ENCODE measurements at regions not wholly inside any gene's neighbourhood (a gene's known extent, or its start where the extent isn't known, plus 50 kb on each side); places are given as distances from the start of the nearest gene placed in this dataset.

DNA sequence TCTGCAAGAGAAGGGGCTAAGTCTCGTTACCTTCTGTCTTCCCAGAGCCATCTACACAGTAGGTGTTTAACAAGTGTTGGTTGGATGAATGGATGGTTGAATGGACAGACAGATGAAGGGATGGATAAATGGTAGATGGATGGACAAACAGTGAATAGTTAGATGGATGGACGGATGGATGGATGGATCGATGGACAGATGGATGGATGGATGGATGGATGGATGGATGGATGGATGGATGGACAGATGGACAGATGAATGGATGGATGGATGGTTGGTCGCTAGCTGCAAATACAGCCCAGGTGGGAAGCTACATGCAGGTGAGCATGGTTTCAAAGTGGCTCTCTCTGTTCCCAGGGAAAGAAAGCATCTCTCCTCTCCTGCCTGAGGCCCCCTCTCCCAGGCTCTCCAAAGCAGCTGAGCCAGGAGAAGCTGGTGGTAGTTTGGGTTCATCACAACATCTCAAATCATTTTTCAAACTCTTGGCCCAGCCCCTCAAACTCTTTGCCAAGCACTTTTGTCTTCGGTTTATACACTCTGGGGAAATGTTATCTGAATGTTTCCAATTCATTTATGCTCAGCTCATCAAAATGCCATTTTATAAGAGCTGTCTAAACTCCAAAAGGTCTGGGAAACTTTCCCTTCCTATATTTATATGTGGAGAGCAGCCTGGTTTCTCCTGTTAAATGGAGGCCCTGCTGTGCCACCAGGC lies 192.7 kb downstream of the ANAPC1 start:
- POLR2A ChIA-PET, result interaction anchor here (1.1 kb wide), 1 partner anchor 23 kb away, joined by 3 read pairs; no protein-coding TSS in a partner anchor
- no peak overlapping the region for H3K9ac ChIP-seq (ENCODE audit: low read length)
- H3K9me3 ChIP-seq (ENCODE audit: control insufficient read depth in 1 of 2, insufficient read depth in 1 of 2, low read depth in 1 of 2, low read length in 2 of 2), result no peaks in the 10 kb centered on the region
- no peaks in the 10 kb centered on the region for H3K9me2 ChIP-seq (ENCODE audit: insufficient read depth)
- DNase-seq (ENCODE audit: low read depth, low spot score) (no peak), ATAC-seq (no peak)
- H3K36me3 ChIP-seq (ENCODE audit: control insufficient read depth in 1 of 2, insufficient read depth in 2 of 2, low read length in 2 of 2), result no peaks in the 10 kb centered on the region
- no TSS peak for BruUV-seq (replicated peaks)
- H3K27me3 ChIP-seq (ENCODE audit: insufficient read depth, low read length), result no peaks in the 10 kb centered on the region
- H3K4me2 ChIP-seq (ENCODE audit: low read length), result no peak overlapping the region
- H4K20me1 ChIP-seq (ENCODE audit: insufficient read depth), result no peaks in the 10 kb centered on the region
- intact Hi-C loops (cut with micrococcal nuclease), result no loop called here
- no peak overlapping the region for H3K4me3 ChIP-seq (replicated peaks in 1 of 2; ENCODE audit: low read depth in 1 of 2, low read length in 2 of 2)
- H3K79me2 ChIP-seq (ENCODE audit: insufficient read depth, low read length), result no peaks in the 10 kb centered on the region
- CTCF ChIA-PET, result interaction anchor here (1.3 kb wide), 1 partner anchor 10 kb away, joined by 3 read pairs; no protein-coding TSS in a partner anchor
- TF ChIP-seq EGR1 (IDR thresholded peaks at IDR 0.05; ENCODE audit: low read depth), result no peak
- TF ChIP-seq, protein P1, sequence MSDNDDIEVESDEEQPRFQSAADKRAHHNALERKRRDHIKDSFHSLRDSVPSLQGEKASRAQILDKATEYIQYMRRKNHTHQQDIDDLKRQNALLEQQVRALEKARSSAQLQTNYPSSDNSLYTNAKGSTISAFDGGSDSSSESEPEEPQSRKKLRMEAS (IDR thresholded peaks at IDR 0.05), result no peak
- no peak for TF ChIP-seq EZH2 (IDR thresholded peaks at IDR 0.05)
- TF ChIP-seq, protein P2, sequence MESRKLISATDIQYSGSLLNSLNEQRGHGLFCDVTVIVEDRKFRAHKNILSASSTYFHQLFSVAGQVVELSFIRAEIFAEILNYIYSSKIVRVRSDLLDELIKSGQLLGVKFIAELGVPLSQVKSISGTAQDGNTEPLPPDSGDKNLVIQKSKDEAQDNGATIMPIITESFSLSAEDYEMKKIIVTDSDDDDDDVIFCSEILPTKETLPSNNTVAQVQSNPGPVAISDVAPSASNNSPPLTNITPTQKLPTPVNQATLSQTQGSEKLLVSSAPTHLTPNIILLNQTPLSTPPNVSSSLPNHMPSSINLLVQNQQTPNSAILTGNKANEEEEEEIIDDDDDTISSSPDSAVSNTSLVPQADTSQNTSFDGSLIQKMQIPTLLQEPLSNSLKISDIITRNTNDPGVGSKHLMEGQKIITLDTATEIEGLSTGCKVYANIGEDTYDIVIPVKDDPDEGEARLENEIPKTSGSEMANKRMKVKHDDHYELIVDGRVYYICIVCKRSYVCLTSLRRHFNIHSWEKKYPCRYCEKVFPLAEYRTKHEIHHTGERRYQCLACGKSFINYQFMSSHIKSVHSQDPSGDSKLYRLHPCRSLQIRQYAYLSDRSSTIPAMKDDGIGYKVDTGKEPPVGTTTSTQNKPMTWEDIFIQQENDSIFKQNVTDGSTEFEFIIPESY (IDR thresholded peaks at IDR 0.05; ENCODE audit: extremely low read depth, insufficient replicate concordance, low read length), result no peak
- no peak for TF ChIP-seq EZH2phosphoT487 (IDR thresholded peaks at IDR 0.05; ENCODE audit: borderline replicate concordance)
- TF ChIP-seq SP1 (IDR thresholded peaks at IDR 0.05; ENCODE audit: low read depth), result no peak
- no peak for TF ChIP-seq JUND (IDR thresholded peaks at IDR 0.05)
- no peak for TF ChIP-seq ZNF274 (IDR thresholded peaks at IDR 0.05; ENCODE audit: low read depth, low read length)
- no peak for TF ChIP-seq CEBPB (IDR thresholded peaks at IDR 0.05; ENCODE audit: low read depth)
- no peak for TF ChIP-seq SRF (IDR thresholded peaks at IDR 0.05; ENCODE audit: low read depth)
- no peak for TF ChIP-seq TCF7L2 (IDR thresholded peaks at IDR 0.05; ENCODE audit: borderline replicate concordance, extremely low read depth, insufficient read depth, insufficient read length)
- no peak for TF ChIP-seq POLR2A (IDR thresholded peaks at IDR 0.05; ENCODE audit: borderline replicate concordance, extremely low read depth, insufficient read depth, insufficient read length)
- no peak for TF ChIP-seq ELF1 (IDR thresholded peaks at IDR 0.05; ENCODE audit: borderline replicate concordance, low read depth)
- no peak for TF ChIP-seq YY1 (IDR thresholded peaks at IDR 0.05; ENCODE audit: extremely low read depth, insufficient replicate concordance, low read depth, low read length)
- TF ChIP-seq ZFX (IDR thresholded peaks at IDR 0.05), result no peak
- TF ChIP-seq CTCF (IDR thresholded peaks at IDR 0.05 in 2 of 3, conservative IDR thresholded peaks at IDR 0.05 in 1 of 3; ENCODE audit: borderline replicate concordance in 1 of 3, insufficient read depth in 1 of 3, low read depth in 2 of 3, low read length in 2 of 3), result no peak
- no peak for TF ChIP-seq SIN3A (IDR thresholded peaks at IDR 0.05; ENCODE audit: low read depth)
- H2AFZ ChIP-seq (ENCODE audit: low read depth, low read length, poor library complexity, severe bottlenecking), result no peak overlapping the region
- no peaks in the 10 kb centered on the region for H3K4me1 ChIP-seq (ENCODE audit: control insufficient read depth in 1 of 2, insufficient read depth in 2 of 2, low read length in 2 of 2)
- RAD21 ChIA-PET (ENCODE audit: low non-redundant PET in 1 of 2, low total read pairs in 2 of 2, uncharacterized antibody in 2 of 2, unreplicated experiment in 2 of 2), result no interaction called here
- H3K27ac ChIP-seq (ENCODE audit: low read depth, low read length), result no peak overlapping the region

Data from HCT116 (cell line).